ENCODE measurements at regions not wholly inside any gene's neighbourhood (a gene's known extent, or its start where the extent isn't known, plus 50 kb on each side); places are given as distances from the start of the nearest gene placed in this dataset.

- no peak overlapping the region for H2AFZ ChIP-seq (ENCODE audit: low read depth, low read length)
- no peaks in the 10 kb centered on the region for H3K9me1 ChIP-seq (replicated peaks; ENCODE audit: control insufficient read depth, extremely low read depth, insufficient read depth, low read length)
- ChIA-PET CTCF (no interaction called here), POLR2A (no interaction called here)
- TF ChIP-seq CTCF (IDR thresholded peaks at IDR 0.05; ENCODE audit: extremely low read depth in 1 of 2, insufficient read depth in 1 of 2, low read depth in 1 of 2, low read length in 2 of 2): no peak
- TF ChIP-seq EZH2 (IDR thresholded peaks at IDR 0.05; ENCODE audit: borderline replicate concordance, low read depth, low read length, severe bottlenecking): no peak
- TF ChIP-seq JUN (IDR thresholded peaks at IDR 0.05; ENCODE audit: borderline replicate concordance, insufficient read depth, insufficient read length, low read depth): no peak
- TF ChIP-seq MYC (IDR thresholded peaks at IDR 0.05; ENCODE audit: low read depth, low read length): no peak
- no peak for TF ChIP-seq MAX (IDR thresholded peaks at IDR 0.05; ENCODE audit: insufficient read depth, insufficient read length)
- no peak for TF ChIP-seq POLR2AphosphoS5 (IDR thresholded peaks at IDR 0.05; ENCODE audit: insufficient read depth, low read depth, low read length)
- TF ChIP-seq FOS (IDR thresholded peaks at IDR 0.05; ENCODE audit: borderline replicate concordance, insufficient read depth, low read length): no peak
- TF ChIP-seq POLR2A (IDR thresholded peaks at IDR 0.05; ENCODE audit: low read depth, low read length): no peak
- TF ChIP-seq GATA2 (IDR thresholded peaks at IDR 0.05; ENCODE audit: insufficient read depth, insufficient read length, low read depth, low read length): no peak
- dilution Hi-C loops (cut with MboI; ENCODE audit: extremely low pct_ligation_motif_present, low sequenced_read_pairs): no loop called here
- H3K36me3 ChIP-seq (ENCODE audit: control insufficient read depth in 2 of 2, extremely low read depth in 1 of 2, insufficient read depth in 2 of 2, low read length in 2 of 2): no peaks in the 10 kb centered on the region
- H3K27me3 ChIP-seq (ENCODE audit: control insufficient read depth in 2 of 2, insufficient read depth in 2 of 2, low read length in 2 of 2): peaks cover 3 to 10% of the 10 kb centered on the region in 2 experiments
- intact Hi-C loops (cut with micrococcal nuclease): no loop called here
- no peak overlapping the region for H3K4me2 ChIP-seq (ENCODE audit: insufficient read depth, low read length)
- H3K4me3 ChIP-seq (replicated peaks in 1 of 3; ENCODE audit: insufficient read depth in 1 of 3, low read depth in 1 of 3, low read length in 3 of 3): no peak overlapping the region
- no peak overlapping the region for H3K27ac ChIP-seq (ENCODE audit: insufficient read depth, low read depth, low read length)
- H4K20me1 ChIP-seq (replicated peaks; ENCODE audit: control insufficient read depth, extremely low read depth, insufficient read depth, low read length): no peaks in the 10 kb centered on the region
- FAIRE-seq: no peak
- no TSS peak for BruUV-seq (replicated peaks)
- H3K9ac ChIP-seq (replicated peaks; ENCODE audit: extremely low read depth, insufficient read depth, low read length): no peak overlapping the region
- H3K4me1 ChIP-seq (ENCODE audit: control insufficient read depth, extremely low read depth, insufficient read depth, low read length): no peaks in the 10 kb centered on the region
- H3K9me3 ChIP-seq (replicated peaks; ENCODE audit: control insufficient read depth, insufficient read depth, low read length): no peaks in the 10 kb centered on the region
- DNase-seq (ENCODE audit: low read depth, low spot score): no peak
- no peaks in the 10 kb centered on the region for H3K79me2 ChIP-seq (ENCODE audit: control insufficient read depth, insufficient read depth, low read length)
Observed at GRCh38 chr14:101253948-101254347, 307.3 kb upstream of the DIO3 start.

Measured in endothelial cell of umbilical vein (primary cell).